Calu3 (cell line): ENCODE measurements at regions not wholly inside any gene's neighbourhood (a gene's known extent, or its start where the extent isn't known, plus 50 kb on each side); places are given as distances from the start of the nearest gene placed in this dataset.

Source experiments
- BruUV-seq: library from RNA; stranded (reverse); fragments of 400-500 nt; replicated peaks from 2 replicates; lab custom pipeline; 2021; lab: Mats Ljungman, UMichigan
- CTCF ChIA-PET: fragments of 300-600 bp; sonication (Branson Sonifier 250); formaldehyde crosslinking; loops from one replicate; lab custom pipeline; 2022; ENCODE audit warnings: antibody characterized with exemption; lab: Charles Lee
- DNase-seq: peaks from one replicate; pipeline ENCODE4 v3.0.0; 2022
- H3K27ac Mint-ChIP-seq: one replicate; pipeline ENCODE4 v1.8.0; 2022; ENCODE audit warnings: mixed read lengths; ENCODE audit not compliant: unreplicated experiment
- H3K27me3 Mint-ChIP-seq: one replicate; pipeline ENCODE4 v1.8.0; 2022; ENCODE audit warnings: mixed read lengths; ENCODE audit not compliant: unreplicated experiment
- H3K36me3 Mint-ChIP-seq: one replicate; pipeline ENCODE4 v1.8.0; 2022; ENCODE audit warnings: mild to moderate bottlenecking, moderate library complexity, mixed read lengths; ENCODE audit not compliant: insufficient read depth, unreplicated experiment
- H3K4me1 Mint-ChIP-seq: one replicate; pipeline ENCODE4 v1.8.0; 2022; ENCODE audit warnings: mild to moderate bottlenecking, low read depth, mixed read lengths; ENCODE audit not compliant: unreplicated experiment
- H3K4me3 Mint-ChIP-seq: one replicate; pipeline ENCODE4 v1.8.0; 2022; ENCODE audit warnings: mild to moderate bottlenecking, low read depth, moderate library complexity, mixed read lengths; ENCODE audit not compliant: unreplicated experiment
- H3K9me3 Mint-ChIP-seq: one replicate; pipeline ENCODE4 v1.8.0; 2022; ENCODE audit warnings: low read depth, mixed read lengths; ENCODE audit not compliant: unreplicated experiment
- CTCF ChIP-seq: fragments of 200-600 bp; IDR thresholded peaks from one replicate; pipeline ENCODE4 v1.8.0; 2022; ENCODE audit warnings: antibody characterized with exemption; ENCODE audit not compliant: unreplicated experiment
- intact Hi-C: fragments of 100-400 bp; cut with micrococcal nuclease; formaldehyde crosslinking; loops from one replicate; pipeline ENCODE4 v1.10.0; 2022; ENCODE audit not compliant: unreplicated experiment

GRCh38 chr14:104363891-104364760 lies 215.4 kb upstream of the C14orf180 start:
- no peak overlapping the region for H3K27ac Mint-ChIP-seq
- intact Hi-C loops = no loop called here
- no peaks in the 10 kb centered on the region for H3K4me1 Mint-ChIP-seq
- no peak for TF ChIP-seq CTCF
- H3K4me3 Mint-ChIP-seq = no peak overlapping the region
- H3K27me3 Mint-ChIP-seq = peaks cover 97% of the 10 kb centered on the region
- no peak for DNase-seq
- no peaks in the 10 kb centered on the region for H3K36me3 Mint-ChIP-seq
- no TSS peak for BruUV-seq
- CTCF ChIA-PET = interaction anchor here (0.6 kb wide), 1 partner anchor 11 kb away, joined by 3 read pairs; no protein-coding TSS in a partner anchor
- no peaks in the 10 kb centered on the region for H3K9me3 Mint-ChIP-seq

- H3K36me3 Mint-ChIP-seq = no peaks in the 10 kb centered on the region
- no peaks in the 10 kb centered on the region for H3K4me1 Mint-ChIP-seq
- CTCF ChIA-PET = interaction anchor here (0.6 kb wide), 1 partner anchor 213 kb away, joined by 5 read pairs; no protein-coding TSS in a partner anchor
- H3K27ac Mint-ChIP-seq = no peak overlapping the region
- no TSS peak for BruUV-seq
- no peak overlapping the region for H3K4me3 Mint-ChIP-seq
- intact Hi-C loops = no loop called here
- no peak for TF ChIP-seq CTCF
- DNase-seq = no peak
- peaks cover 97% of the 10 kb centered on the region for H3K27me3 Mint-ChIP-seq
- no peaks in the 10 kb centered on the region for H3K9me3 Mint-ChIP-seq
Measured at GRCh38 chr14:104364830-104365229, 214.7 kb upstream of the C14orf180 start.

- Mint-ChIP-seq H3K27me3 (peaks cover 97% of the 10 kb centered on the region), H3K36me3 (no peaks in the 10 kb centered on the region), H3K27ac (no peak overlapping the region), H3K4me1 (no peaks in the 10 kb centered on the region), H3K4me3 (no peak overlapping the region), H3K9me3 (no peaks in the 10 kb centered on the region)
- BruUV-seq = no TSS peak
- intact Hi-C loops = no loop called here
- CTCF ChIA-PET = no interaction called here
- no peak for TF ChIP-seq CTCF
- DNase-seq = no peak
Measured at GRCh38 chr14:104366931-104367865, 212.4 kb upstream of the C14orf180 start.

- Mint-ChIP-seq H3K27ac (no peak overlapping the region), H3K36me3 (no peaks in the 10 kb centered on the region), H3K4me3 (no peak overlapping the region), H3K9me3 (no peaks in the 10 kb centered on the region), H3K27me3 (peaks cover 97% of the 10 kb centered on the region), H3K4me1 (no peaks in the 10 kb centered on the region)
- no TSS peak for BruUV-seq
- CTCF ChIA-PET = no interaction called here
- intact Hi-C loops = no loop called here
- no peak for TF ChIP-seq CTCF
- DNase-seq = no peak
Measured at GRCh38 chr14:104367866-104368750, 211.5 kb upstream of the C14orf180 start.
